NB4 (cell line): ENCODE measurements at regions not wholly inside any gene's neighbourhood (a gene's known extent, or its start where the extent isn't known, plus 50 kb on each side); places are given as distances from the start of the nearest gene placed in this dataset.

Experiments
- DNase-seq: peaks from one replicate; pipeline ENCODE4 v3.0.0; 2010; ENCODE audit warnings: low read depth
- H3K4me3 ChIP-seq: one replicate; pipeline ENCODE4 v1.5.1; 2011; ENCODE audit warnings: mild to moderate bottlenecking, low read depth, low read length, moderate library complexity
- CTCF ChIP-seq: IDR thresholded peaks from one replicate; pipeline ENCODE4 v1.5.1; 2012; ENCODE audit warnings: low read depth, low read length
- MAX ChIP-seq: IDR thresholded peaks from 2 replicates; pipeline ENCODE4 v1.6.1; 2011; ENCODE audit warnings: low read depth, low read length
- MYC ChIP-seq: IDR thresholded peaks from 2 replicates; pipeline ENCODE4 v1.6.1; 2011; ENCODE audit warnings: low read depth, low read length
- POLR2A ChIP-seq: IDR thresholded peaks from 2 replicates; pipeline ENCODE4 v1.6.1; 2011; ENCODE audit warnings: mild to moderate bottlenecking; ENCODE audit not compliant: insufficient read length; ENCODE audit errors: extremely low read depth

GRCh38 chr2:176753205-176753604, 459.4 kb upstream of the HNRNPA3 start:
- DNase-seq: no peak
- no peak overlapping the region for H3K4me3 ChIP-seq
- TF ChIP-seq CTCF: no peak
- no peak for TF ChIP-seq MAX
- no peak for TF ChIP-seq MYC

GRCh38 chr2:176753752-176754474, 458.7 kb upstream of the HNRNPA3 start:
- no peak overlapping the region for H3K4me3 ChIP-seq
- TF ChIP-seq MYC (no peak), MAX (no peak), CTCF (no peak), POLR2A (no peak)
- peak; percentile 54 for DNase-seq

GRCh38 chr2:176755537-176756135, 457.0 kb upstream of the HNRNPA3 start:
- TF ChIP-seq MYC (no peak), CTCF (no peak), POLR2A (no peak), MAX (no peak)
- DNase-seq: no peak

GRCh38 chr2:176758426-176758825, 454.2 kb upstream of the HNRNPA3 start:
- DNase-seq: no peak
- no peak overlapping the region for H3K4me3 ChIP-seq
- TF ChIP-seq CTCF (no peak), POLR2A (no peak), MYC (no peak), MAX (no peak)

More at GRCh38 chr2:176755537-176756135, 457.0 kb upstream of the HNRNPA3 start:
- no peak overlapping the region for H3K4me3 ChIP-seq

GRCh38 chr2:176760439-176760838, 452.2 kb upstream of the HNRNPA3 start:
- DNase-seq: no peak
- no peak overlapping the region for H3K4me3 ChIP-seq
- TF ChIP-seq MAX (no peak), CTCF (no peak), MYC (no peak), POLR2A (no peak)
